PC-9 (cell line): ENCODE measurements at regions not wholly inside any gene's neighbourhood (a gene's known extent, or its start where the extent isn't known, plus 50 kb on each side); places are given as distances from the start of the nearest gene placed in this dataset.

ENCODE experiments used
- EZH2 ChIP-seq: fragments of 200-600 bp; sonication (generic); IDR thresholded peaks from 2 replicates; pipeline ENCODE4 v1.8.0; 2017; ENCODE audit warnings: antibody characterized with exemption, low read depth
- TF ChIP-seq, protein P1 (sequence below): fragments of 200-600 bp; sonication (generic); conservative IDR thresholded peaks from 2 replicates; pipeline ENCODE4 v1.6.1; 2017; ENCODE audit warnings: mixed run types, antibody characterized with exemption, mild to moderate bottlenecking, moderate library complexity

DNA sequence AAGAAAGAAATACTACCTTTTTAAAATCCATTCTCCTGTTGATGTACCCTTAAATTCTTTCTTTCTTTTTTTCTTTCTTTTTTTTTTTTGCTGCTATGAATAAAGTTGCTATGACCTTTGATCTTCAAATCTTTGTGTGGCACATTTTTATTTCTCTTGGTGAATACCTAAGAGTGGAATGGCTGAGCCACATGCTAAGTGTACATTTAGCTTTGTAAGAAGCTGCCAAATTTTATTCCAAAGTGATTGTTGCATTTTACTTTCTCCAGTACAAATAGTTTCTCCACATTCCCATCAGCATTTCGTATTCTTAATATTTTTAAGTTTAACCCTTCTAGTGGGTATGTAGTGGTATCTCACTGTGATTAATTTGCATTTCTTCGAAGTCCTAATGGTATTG is 88.8 kb upstream of the RAB27B start:
- TF ChIP-seq, protein P1, sequence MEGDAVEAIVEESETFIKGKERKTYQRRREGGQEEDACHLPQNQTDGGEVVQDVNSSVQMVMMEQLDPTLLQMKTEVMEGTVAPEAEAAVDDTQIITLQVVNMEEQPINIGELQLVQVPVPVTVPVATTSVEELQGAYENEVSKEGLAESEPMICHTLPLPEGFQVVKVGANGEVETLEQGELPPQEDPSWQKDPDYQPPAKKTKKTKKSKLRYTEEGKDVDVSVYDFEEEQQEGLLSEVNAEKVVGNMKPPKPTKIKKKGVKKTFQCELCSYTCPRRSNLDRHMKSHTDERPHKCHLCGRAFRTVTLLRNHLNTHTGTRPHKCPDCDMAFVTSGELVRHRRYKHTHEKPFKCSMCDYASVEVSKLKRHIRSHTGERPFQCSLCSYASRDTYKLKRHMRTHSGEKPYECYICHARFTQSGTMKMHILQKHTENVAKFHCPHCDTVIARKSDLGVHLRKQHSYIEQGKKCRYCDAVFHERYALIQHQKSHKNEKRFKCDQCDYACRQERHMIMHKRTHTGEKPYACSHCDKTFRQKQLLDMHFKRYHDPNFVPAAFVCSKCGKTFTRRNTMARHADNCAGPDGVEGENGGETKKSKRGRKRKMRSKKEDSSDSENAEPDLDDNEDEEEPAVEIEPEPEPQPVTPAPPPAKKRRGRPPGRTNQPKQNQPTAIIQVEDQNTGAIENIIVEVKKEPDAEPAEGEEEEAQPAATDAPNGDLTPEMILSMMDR = no peak
- no peak for TF ChIP-seq EZH2
